HG02970 (cell line): ENCODE measurements at regions not wholly inside any gene's neighbourhood (a gene's known extent, or its start where the extent isn't known, plus 50 kb on each side); places are given as distances from the start of the nearest gene placed in this dataset.
A peak's percentile ranks its signal among the peaks of the same experiment; 100 is the strongest.

ENCODE experiments used
- ATAC-seq: cut with Tn5 transposase; IDR thresholded peaks from one replicate; pipeline ENCODE4 v1.9.1; 2021; ENCODE audit warnings: mild to moderate bottlenecking, moderate library complexity, moderate number of reproducible peaks; ENCODE audit not compliant: unreplicated experiment, low FRiP score

GRCh38 chr3:72475258-72476138 lies 372.7 kb downstream of the SHQ1 start:
- no peak for ATAC-seq

DNA sequence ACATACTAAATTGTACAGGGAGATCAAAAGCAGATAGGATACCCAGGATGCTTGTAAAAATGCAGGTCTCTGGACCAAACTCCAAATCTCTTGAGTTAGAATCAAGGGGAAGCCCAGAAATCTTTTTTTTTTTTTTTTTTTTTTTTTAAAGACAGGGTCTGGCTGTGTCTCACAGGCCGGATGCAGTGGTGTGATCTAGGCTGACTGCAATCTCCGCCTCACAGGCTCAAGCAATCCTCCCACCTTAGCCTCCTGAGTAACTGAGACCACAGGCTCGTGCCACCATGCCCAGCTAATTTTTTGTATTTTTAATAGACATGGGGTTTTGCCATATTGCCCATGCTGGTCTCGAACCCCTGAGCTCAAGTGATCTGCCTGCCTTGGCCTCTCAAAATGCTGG lies 373.5 kb downstream of the SHQ1 start:
- no peak for ATAC-seq

DNA sequence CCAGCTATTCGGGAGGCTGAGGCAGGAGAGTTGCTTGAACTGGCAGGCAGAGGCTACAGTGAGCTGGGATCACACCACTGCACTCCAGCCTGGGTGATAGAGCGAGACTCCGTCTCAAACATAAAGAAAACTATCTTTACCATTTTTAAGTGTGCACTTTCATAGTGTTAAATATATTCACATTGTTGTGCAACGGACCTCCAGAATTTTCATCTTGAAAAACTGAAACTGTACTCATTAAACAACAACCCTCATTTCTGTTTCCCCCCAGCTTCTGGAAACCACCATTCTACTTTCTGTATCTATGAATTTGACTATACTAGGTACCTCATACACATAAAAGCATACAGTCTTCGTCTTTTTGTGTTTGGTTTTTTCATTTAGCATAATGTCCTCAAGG lies 375.1 kb downstream of the SHQ1 start:
- no peak for ATAC-seq

DNA sequence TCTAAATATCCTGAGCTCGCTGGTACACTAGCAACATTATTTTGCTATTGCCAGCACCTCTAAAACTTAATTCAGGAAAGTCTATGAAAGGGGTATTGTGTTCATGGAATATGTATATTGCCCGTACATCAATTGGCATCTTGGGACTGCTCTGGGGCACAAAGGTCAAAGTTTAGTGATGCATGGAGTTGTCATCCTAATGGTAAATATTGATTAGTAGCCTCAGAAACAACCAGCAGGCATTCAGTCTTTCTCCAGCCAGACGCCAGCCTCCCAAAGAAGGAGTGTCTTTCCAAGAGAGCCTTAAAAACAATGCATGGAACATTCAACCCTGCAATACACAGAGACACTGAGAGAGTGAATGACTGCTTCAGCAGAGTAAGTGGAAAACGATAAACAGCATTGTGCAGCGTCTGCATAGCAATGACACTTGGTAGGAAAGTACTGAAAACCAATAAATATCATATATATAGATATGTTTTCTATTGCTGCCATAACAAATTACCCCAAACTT lies 377.3 kb downstream of the SHQ1 start:
- ATAC-seq: no peak

DNA sequence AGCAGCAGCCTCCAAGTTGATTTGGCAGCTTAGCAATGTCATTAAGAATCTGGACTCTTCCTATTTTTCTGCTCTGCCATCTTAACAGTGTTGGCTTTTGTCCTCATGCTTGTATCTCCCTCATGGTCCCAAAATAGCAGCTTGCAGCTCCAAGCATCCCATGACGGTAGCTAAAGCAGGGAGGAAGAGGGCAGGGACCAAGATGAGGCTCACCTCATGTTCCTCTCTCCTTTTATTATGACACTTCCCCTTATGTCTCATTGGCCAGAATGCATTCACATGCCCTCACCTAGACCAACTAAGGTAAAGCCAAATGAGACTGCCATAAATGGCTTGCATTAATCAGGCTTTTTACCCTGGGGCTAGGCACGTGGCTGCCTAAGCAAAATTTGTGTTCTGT lies 382.4 kb downstream of the SHQ1 start:
- no peak for ATAC-seq

GRCh38 chr3:72463083-72463482 lies 385.2 kb downstream of the SHQ1 start:
- ATAC-seq: no peak

- ATAC-seq: no peak
Measured at GRCh38 chr3:72462595-72463011, 385.6 kb downstream of the SHQ1 start.

- ATAC-seq: no peak
Measured at GRCh38 chr3:72461787-72462186, 386.5 kb downstream of the SHQ1 start.

DNA sequence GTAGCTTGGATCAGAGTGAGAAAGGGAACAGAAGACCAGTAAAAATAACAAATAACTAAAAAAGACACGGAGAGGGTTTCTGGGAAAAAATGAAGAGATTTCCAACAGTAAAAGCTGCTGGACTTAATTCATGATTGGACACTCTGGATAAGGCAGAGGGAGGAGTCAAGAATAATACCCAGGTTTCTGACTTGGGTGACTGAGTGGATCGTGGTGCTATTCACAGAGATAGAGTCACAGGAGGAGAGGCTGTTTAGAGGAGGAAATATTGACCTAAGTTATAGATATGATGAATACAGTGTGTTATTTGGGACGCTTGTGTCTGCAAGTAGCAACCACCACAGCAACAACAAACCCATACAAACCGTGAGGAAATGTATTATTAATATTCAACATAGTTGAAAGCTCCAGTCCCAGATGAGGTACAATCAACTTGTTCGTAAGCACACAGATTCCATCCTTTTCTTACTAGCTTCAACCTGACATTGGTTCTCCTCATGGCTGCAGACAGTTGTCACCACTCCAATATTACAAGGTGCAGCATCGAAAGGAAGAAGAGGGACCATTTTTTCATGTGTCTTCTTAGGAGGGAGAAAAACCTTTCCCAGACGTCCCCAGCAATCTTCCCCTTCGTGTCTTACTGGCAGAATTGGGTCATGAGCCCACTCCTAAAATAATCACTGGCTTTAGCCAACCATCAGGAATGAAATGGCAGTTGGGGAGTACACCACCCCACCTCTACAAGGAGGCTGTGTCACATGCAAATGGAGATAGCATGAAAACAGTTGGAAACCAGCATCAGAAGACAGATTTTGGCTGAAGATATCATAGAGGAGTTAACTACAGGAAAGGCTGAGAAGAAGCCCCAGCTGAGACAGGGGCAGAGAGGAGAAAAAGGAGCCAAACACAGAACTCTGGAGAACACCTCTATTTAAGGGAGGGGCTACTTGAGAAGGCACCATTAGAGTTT lies 387.8 kb downstream of the SHQ1 start:
- ATAC-seq: no peak

GRCh38 chr3:72459588-72459987 lies 388.7 kb downstream of the SHQ1 start:
- ATAC-seq: no peak

DNA sequence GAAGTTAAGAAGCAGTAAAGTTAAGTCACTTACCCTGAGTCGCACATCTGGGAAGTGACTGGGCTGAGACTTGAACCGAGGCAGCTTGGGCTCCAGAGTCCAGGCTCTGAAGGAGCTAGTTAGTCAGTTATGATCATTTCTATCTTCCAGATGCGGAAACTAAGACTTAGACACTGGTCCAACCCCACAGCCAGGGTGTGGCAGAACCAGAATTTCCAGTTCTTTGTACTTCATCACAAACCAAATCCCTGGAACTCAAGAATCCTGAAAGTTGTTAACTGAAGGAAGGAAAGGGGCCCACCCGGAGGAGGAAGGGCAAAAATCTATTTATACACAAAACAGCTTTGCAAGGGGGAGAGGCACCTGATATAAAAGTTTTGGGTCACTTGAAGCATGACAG lies 389.9 kb downstream of the SHQ1 start:
- no peak for ATAC-seq

DNA sequence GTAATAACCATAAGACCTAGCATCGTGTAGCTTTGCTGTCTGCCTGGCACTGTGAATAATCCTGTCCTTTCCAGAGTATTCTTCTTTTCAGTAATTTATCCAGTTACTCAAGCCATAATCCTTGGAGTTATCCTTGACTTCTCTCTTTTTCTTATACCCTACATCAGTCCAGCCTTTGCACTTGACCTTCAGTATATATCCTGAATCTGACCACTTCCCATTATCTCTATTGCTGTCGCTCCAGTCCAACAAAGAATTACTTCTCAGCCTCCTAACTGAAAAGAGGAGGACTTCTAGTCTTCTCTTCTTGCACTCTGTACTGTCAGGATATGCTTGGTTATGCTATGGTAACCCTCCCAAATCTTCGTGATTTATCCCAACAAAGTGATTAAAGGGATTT lies 393.8 kb downstream of the SHQ1 start:
- no peak for ATAC-seq

- ATAC-seq: no peak
Measured at GRCh38 chr3:72453706-72454105, 394.5 kb downstream of the SHQ1 start.

- ATAC-seq: no peak
Measured at GRCh38 chr3:72452745-72453144, 395.5 kb downstream of the SHQ1 start.

DNA sequence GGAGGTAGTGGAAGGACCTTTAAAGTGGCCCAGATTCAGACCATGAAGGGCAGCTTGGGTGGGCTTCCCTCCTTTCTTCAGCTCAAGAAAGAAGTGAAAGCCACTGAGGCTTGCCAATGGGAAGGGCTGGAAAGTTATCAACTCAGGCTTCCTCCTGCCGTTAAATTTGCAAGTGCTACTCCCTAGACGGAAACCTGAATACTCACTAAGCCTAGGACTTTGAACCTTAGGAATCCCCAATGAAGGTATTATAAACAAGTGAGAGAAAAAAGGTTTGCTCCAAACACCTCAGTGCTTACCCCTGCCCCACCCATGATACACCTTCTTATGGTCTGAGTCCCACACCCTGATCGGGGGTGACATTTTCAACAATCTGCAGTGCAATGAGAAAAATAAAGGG lies 396.4 kb downstream of the SHQ1 start:
- no peak for ATAC-seq

GRCh38 chr3:72449551-72449950 lies 398.7 kb downstream of the SHQ1 start:
- no peak for ATAC-seq

DNA sequence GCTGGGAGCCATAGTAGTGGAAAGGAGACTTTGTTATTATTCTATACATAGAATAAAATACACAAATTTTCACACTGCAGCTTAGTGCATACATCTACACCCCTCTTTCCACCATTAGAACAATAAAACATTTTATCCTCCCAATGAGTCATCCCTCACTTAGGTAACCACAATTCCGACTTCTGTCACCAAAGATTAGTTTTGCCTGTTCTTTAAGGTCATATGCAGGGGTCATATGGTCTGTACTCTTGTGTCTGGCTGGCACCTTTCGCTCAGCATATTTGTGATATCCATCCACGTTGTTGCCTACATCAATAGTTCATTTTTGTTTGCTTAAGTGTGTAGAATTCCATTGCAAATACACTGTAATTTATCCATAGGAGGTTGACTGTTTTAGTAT lies 399.4 kb downstream of the SHQ1 start:
- ATAC-seq: no peak

GRCh38 chr3:72448375-72448823 lies 399.8 kb downstream of the SHQ1 start:
- no peak for ATAC-seq

GRCh38 chr3:72447059-72447946 lies 400.9 kb downstream of the SHQ1 start:
- peak; percentile 95 for ATAC-seq
